GM06990 (cell line): ENCODE measurements at regions not wholly inside any gene's neighbourhood (a gene's known extent, or its start where the extent isn't known, plus 50 kb on each side); places are given as distances from the start of the nearest gene placed in this dataset.

Source experiments
- DNase-seq: peaks from one replicate; pipeline ENCODE4 v3.0.0-alpha.2; 2011; ENCODE audit not compliant: insufficient read length; ENCODE audit errors: extremely low read depth
- H3K27me3 ChIP-seq: replicated peaks from 2 replicates; pipeline ENCODE4 v1.6.0; 2011; ENCODE audit warnings: low read length; ENCODE audit not compliant: control insufficient read depth, insufficient read depth
- H3K36me3 ChIP-seq: 2 replicates; pipeline ENCODE4 v1.5.1; 2011; ENCODE audit warnings: low read length; ENCODE audit not compliant: control insufficient read depth, insufficient read depth
- H3K4me3 ChIP-seq: replicated peaks from 2 replicates; pipeline ENCODE4 v1.5.1; 2011; ENCODE audit warnings: low read depth, mild to moderate bottlenecking, control low read depth, low read length
- CTCF ChIP-seq: IDR thresholded peaks from 2 replicates; pipeline ENCODE4 v1.5.1; 2011; ENCODE audit warnings: low read length, control low read depth, mild to moderate bottlenecking, inconsistent platforms; ENCODE audit not compliant: insufficient read depth, poor library complexity, severe bottlenecking

GRCh38 chr15:77778802-77779201 is 146.1 kb upstream of the LINGO1 start:
- no peaks in the 10 kb centered on the region; the same call in 1 of the 2 replicates for H3K27me3 ChIP-seq
- no peaks in the 10 kb centered on the region for H3K36me3 ChIP-seq
- no peak overlapping the region for H3K4me3 ChIP-seq
- no peak for TF ChIP-seq CTCF
- no peak for DNase-seq

- H3K36me3 ChIP-seq: no peaks in the 10 kb centered on the region
- H3K27me3 ChIP-seq: no peaks in the 10 kb centered on the region; the same call in 1 of the 2 replicates
- no peak for TF ChIP-seq CTCF
- no peak overlapping the region for H3K4me3 ChIP-seq
- no peak for DNase-seq
These were observed 143.1 kb upstream of the LINGO1 start for GRCh38 chr15:77775837-77776236.

GRCh38 chr15:77775373-77775772 is 142.7 kb upstream of the LINGO1 start:
- no peak for DNase-seq
- TF ChIP-seq CTCF: no peak
- Histone ChIP-seq H3K4me3 (no peak overlapping the region), H3K27me3 (no peaks in the 10 kb centered on the region; the same call in none of the 2 replicates), H3K36me3 (no peaks in the 10 kb centered on the region)

- H3K27me3 ChIP-seq: no peaks in the 10 kb centered on the region; the same call in none of the 2 replicates
- no peak for DNase-seq
- H3K36me3 ChIP-seq: no peaks in the 10 kb centered on the region
- no peak overlapping the region for H3K4me3 ChIP-seq
- no peak for TF ChIP-seq CTCF
These were observed 141.6 kb upstream of the LINGO1 start for GRCh38 chr15:77774350-77774749.

GRCh38 chr15:77773903-77774302 is 141.2 kb upstream of the LINGO1 start:
- no peak for DNase-seq
- Histone ChIP-seq H3K27me3 (no peaks in the 10 kb centered on the region; the same call in none of the 2 replicates), H3K36me3 (no peaks in the 10 kb centered on the region), H3K4me3 (no peak overlapping the region)
- no peak for TF ChIP-seq CTCF
